Ascending aorta (tissue), 2 donors: ENCODE measurements at regions not wholly inside any gene's neighbourhood (a gene's known extent, or its start where the extent isn't known, plus 50 kb on each side); places are given as distances from the start of the nearest gene placed in this dataset.

Experiments used
- DNase-seq, 2 donors: peaks; one replicate each; pipeline ENCODE4 v3.0.0-alpha.2; 2019; ENCODE audit warnings: low spot score in 2 of 2
- H3K27ac ChIP-seq, 2 donors: fragments of 200-600 bp; sonication (generic); one replicate each; pipeline ENCODE4 v1.5.1; 2016 to 2017; ENCODE audit warnings: mild to moderate bottlenecking in 1 of 2
- H3K27me3 ChIP-seq: fragments of 200-600 bp; sonication (generic); one replicate; pipeline ENCODE4 v1.5.1; 2017
- H3K36me3 ChIP-seq, 2 donors: fragments of 200-600 bp; sonication (generic); one replicate each; pipeline ENCODE4 v1.5.1; 2016
- H3K4me1 ChIP-seq, 2 donors: fragments of 200-600 bp; sonication (generic); one replicate each; pipeline ENCODE4 v1.5.1; 2016 to 2017; ENCODE audit warnings: mild to moderate bottlenecking in 1 of 2
- H3K4me3 ChIP-seq, 2 donors: fragments of 200-600 bp; sonication (generic); one replicate each; pipeline ENCODE4 v1.5.1; 2016 to 2017; ENCODE audit warnings: mild to moderate bottlenecking in 1 of 2
- H3K9me3 ChIP-seq, 2 donors: fragments of 200-600 bp; sonication (generic); one replicate each; pipeline ENCODE4 v1.5.1; 2016
- intact Hi-C: fragments of 100-400 bp; cut with DNase I; formaldehyde crosslinking; loops from one replicate; pipeline ENCODE4 v1.15.1; 2023
- TF ChIP-seq, protein P1 (sequence below), 3 experiments: fragments of 200-600 bp in 2 of 3; fragments of 450-650 bp in 1 of 3; sonication (generic) in 2 of 3; IDR thresholded peaks; one replicate each; pipeline ENCODE4 v1.5.1; 2016 to 2019; ENCODE audit warnings: antibody characterized with exemption in 3 of 3, mild to moderate bottlenecking in 1 of 3, moderate library complexity in 1 of 3

DNA sequence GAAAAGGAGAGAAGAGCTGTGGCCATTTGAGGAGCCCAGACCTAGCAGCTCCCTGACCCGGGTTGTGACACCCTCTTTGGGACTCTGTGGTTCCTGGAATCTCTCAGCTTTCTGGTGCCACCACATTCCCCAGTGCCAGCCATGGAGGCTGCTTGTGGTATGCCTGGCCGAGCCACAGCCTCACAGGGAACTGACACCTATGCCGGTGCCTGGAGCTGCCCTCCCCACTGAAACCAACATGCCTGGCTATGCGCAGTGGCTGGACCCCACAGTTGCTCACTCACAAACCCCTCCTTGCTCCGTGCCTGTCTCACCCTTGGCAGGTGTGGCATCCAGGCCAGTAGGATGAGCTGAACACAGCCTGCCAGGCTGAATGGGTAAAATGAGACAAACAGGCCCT lies 749.4 kb downstream of the ARAP2 start:
- Histone ChIP-seq H3K4me1 (no peaks in the 10 kb centered on the region), H3K27me3 (no peaks in the 10 kb centered on the region), H3K27ac (no peak overlapping the region), H3K36me3 (no peaks in the 10 kb centered on the region), H3K4me3 (no peak overlapping the region), H3K9me3 (no peaks in the 10 kb centered on the region)
- no peak for DNase-seq
- intact Hi-C loops = no loop called here
- TF ChIP-seq, protein P1, sequence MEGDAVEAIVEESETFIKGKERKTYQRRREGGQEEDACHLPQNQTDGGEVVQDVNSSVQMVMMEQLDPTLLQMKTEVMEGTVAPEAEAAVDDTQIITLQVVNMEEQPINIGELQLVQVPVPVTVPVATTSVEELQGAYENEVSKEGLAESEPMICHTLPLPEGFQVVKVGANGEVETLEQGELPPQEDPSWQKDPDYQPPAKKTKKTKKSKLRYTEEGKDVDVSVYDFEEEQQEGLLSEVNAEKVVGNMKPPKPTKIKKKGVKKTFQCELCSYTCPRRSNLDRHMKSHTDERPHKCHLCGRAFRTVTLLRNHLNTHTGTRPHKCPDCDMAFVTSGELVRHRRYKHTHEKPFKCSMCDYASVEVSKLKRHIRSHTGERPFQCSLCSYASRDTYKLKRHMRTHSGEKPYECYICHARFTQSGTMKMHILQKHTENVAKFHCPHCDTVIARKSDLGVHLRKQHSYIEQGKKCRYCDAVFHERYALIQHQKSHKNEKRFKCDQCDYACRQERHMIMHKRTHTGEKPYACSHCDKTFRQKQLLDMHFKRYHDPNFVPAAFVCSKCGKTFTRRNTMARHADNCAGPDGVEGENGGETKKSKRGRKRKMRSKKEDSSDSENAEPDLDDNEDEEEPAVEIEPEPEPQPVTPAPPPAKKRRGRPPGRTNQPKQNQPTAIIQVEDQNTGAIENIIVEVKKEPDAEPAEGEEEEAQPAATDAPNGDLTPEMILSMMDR (IDR thresholded peaks at IDR 0.05) = no peak

DNA sequence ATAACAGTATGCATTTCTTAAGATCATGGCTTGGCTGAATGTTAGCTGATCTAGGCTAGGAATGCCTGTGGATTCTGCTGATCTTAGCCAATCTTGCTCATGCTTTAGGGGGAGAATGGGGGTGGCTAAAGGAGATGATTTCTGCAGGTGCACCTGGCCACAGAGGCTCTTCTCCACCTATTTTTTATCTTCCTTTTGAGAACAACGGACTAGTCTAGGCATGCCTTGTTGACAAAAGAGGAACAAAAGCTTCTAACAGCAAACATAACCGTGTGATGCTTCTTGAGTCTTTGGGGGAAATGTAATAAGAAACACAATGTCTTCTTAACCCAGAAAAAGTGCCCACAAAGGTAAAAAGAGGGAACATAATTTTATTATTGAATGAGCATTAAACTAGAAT lies 743.5 kb downstream of the ARAP2 start:
- TF ChIP-seq, protein P1 (IDR thresholded peaks at IDR 0.05) = no peak
- Histone ChIP-seq H3K27ac (no peak overlapping the region), H3K27me3 (no peaks in the 10 kb centered on the region), H3K36me3 (no peaks in the 10 kb centered on the region), H3K9me3 (no peaks in the 10 kb centered on the region), H3K4me1 (no peaks in the 10 kb centered on the region), H3K4me3 (no peak overlapping the region)
- intact Hi-C loops = no loop called here
- no peak for DNase-seq

DNA sequence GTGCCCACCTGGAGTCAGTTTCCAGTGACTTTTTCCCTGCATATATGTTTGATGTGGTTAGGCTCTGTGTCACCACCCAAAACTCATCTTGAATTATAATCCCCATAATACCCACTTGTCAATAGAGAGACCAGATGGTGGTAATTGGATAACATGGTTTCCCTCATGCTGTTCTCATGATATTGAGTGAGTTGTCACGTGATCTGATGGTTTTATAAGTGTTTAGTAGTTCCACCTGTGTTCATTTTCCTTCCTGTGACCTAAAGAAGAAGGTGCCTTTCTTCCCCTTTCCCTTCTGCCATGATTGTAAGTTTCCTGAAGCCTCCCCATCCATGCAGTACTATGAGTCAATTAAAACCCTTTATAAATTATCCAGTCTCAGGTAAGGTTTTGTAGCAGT lies 740.9 kb downstream of the ARAP2 start:
- Histone ChIP-seq H3K4me1 (no peaks in the 10 kb centered on the region), H3K36me3 (no peaks in the 10 kb centered on the region), H3K27me3 (no peaks in the 10 kb centered on the region), H3K9me3 (no peaks in the 10 kb centered on the region), H3K4me3 (no peak overlapping the region), H3K27ac (no peak overlapping the region)
- TF ChIP-seq, protein P1 (IDR thresholded peaks at IDR 0.05) = no peak
- DNase-seq = no peak
- intact Hi-C loops = no loop called here

DNA sequence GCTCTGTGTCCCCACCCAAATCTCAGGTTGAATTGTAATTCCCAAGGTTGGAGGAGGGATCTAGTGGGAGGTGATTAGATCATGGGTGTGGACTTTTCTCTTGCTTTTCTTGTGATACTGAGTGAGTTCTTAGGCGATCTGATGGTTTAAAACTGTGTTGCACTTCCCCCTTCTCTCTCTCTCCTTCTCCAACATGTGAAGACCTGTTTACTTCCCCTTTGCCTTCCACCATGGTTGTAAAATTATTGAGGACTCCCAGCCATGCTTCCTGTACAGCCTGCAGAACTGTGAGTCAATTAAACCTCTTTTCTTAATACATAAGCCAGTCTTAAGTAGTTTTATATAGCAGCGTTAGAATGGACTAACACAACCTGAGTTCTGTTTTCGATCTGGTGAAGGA lies 738.2 kb downstream of the ARAP2 start:
- H3K27me3 ChIP-seq = no peaks in the 10 kb centered on the region
- DNase-seq = no peak
- intact Hi-C loops = no loop called here
- H3K4me1 ChIP-seq = no peaks in the 10 kb centered on the region
- no peaks in the 10 kb centered on the region for H3K36me3 ChIP-seq
- H3K4me3 ChIP-seq = no peak overlapping the region
- H3K9me3 ChIP-seq = no peaks in the 10 kb centered on the region
- TF ChIP-seq, protein P1 (IDR thresholded peaks at IDR 0.05) = no peak
- H3K27ac ChIP-seq = no peak overlapping the region

DNA sequence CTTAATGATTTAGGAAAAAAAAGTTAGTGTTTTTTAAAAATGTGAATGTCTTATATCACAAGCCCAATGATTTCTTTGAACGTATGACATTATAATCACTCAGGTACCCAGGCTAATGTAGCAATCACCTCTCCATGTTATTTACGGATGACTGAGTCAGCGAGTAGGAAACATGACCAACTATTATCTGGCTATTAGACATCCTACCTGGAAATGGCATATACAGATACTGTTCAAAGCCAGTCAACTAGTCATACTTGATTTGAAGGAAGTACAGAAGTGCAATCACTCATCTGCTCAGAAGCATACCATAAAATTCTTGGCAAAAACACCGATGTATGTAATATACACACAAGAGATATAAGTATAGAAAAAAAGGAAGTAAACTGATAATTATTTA lies 732.5 kb downstream of the ARAP2 start:
- no peaks in the 10 kb centered on the region for H3K27me3 ChIP-seq
- no peaks in the 10 kb centered on the region for H3K9me3 ChIP-seq
- H3K27ac ChIP-seq = no peak overlapping the region
- H3K4me3 ChIP-seq = no peak overlapping the region
- H3K4me1 ChIP-seq = no peaks in the 10 kb centered on the region
- H3K36me3 ChIP-seq = no peaks in the 10 kb centered on the region
- DNase-seq = no peak
- TF ChIP-seq, protein P1 (IDR thresholded peaks at IDR 0.05) = no peak
- intact Hi-C loops = no loop called here

DNA sequence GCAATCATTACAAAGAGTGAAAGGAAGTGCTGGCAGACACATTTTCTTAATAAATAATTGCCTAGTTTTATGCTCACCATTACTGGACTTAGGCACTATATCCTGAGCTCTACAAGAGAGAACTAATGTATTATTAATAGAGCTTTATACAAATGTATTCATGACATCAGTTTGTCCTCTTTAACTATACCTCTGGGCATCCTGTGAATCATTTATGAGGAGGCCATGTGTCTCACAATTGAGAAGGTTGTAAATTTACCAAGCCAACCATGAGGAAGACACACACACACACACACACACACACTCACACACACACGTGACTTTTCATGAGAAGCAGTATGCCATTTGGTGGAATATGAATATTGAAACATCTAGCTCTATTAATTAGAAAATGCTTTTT lies 728.2 kb downstream of the ARAP2 start:
- no peak overlapping the region for H3K4me3 ChIP-seq
- no peak for DNase-seq
- no peaks in the 10 kb centered on the region for H3K36me3 ChIP-seq
- TF ChIP-seq, protein P1 (IDR thresholded peaks at IDR 0.05) = no peak
- H3K27ac ChIP-seq = no peak overlapping the region
- H3K27me3 ChIP-seq = no peaks in the 10 kb centered on the region
- H3K4me1 ChIP-seq = no peaks in the 10 kb centered on the region
- intact Hi-C loops = no loop called here
- H3K9me3 ChIP-seq = no peaks in the 10 kb centered on the region
